Astrocyte of the spinal cord (primary cell): ENCODE measurements at regions not wholly inside any gene's neighbourhood (a gene's known extent, or its start where the extent isn't known, plus 50 kb on each side); places are given as distances from the start of the nearest gene placed in this dataset.
"Not testable (repeated sequence)": the region's sequence is repeated elsewhere in the genome, so short reads cannot be mapped to it uniquely, and the experiment has no call there.

Experiments used
- DNase-seq: peaks from one replicate; pipeline ENCODE4 v3.0.0; 2011; ENCODE audit warnings: low read depth, low spot score
- H3K4me3 ChIP-seq: 2 replicates; pipeline ENCODE4 v1.5.1; 2011; ENCODE audit warnings: low read depth, mild to moderate bottlenecking, low read length, moderate library complexity
- in situ Hi-C: cut with HindIII; loops from 2 replicates; pipeline ENCODE4 v1.10.0; 2017; ENCODE audit warnings: low sequenced_read_pairs
- TF ChIP-seq, protein P1 (sequence below): IDR thresholded peaks from 2 replicates; pipeline ENCODE4 v1.5.1; 2012; ENCODE audit warnings: low read depth, mild to moderate bottlenecking, low read length, inconsistent platforms

DNA sequence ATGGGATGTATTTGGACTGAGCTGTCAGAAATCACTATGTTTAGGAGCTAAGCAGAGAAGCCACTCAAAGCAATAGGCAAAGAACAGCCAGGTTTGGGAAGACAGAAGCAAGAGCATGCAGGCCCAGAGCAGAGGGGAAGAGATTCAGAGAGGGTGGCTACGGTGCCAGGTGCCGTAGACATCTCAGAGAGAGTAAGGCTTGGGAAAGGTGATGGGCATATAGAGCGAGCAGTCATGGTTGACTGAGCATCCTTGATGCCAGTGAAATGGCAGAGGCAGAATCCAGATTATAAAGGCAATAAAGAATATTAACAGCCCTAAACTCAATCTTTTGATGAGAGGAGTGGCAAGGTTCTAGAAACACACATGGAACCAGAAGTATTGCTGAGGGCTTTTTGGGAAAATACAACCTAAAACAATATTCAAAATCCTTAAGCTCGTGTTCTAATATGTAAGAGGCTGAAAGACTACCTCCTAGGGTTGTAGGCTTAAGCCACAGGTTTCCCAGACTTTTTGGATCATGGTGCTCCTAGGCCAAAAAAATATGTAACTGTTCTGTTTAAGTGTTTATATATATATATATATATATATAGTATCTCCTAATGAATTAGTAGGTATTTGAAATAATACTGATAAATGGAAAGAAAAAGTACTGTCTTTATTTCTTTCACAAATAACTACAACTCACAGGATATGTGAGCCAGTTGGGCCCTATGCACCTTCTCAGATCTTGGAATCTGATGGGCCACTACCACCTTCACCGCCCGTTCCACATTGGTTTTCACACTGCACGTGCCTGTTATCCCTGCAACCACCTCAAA, 113.3 kb downstream of the MYCN start:
- no peak overlapping the region for H3K4me3 ChIP-seq
- TF ChIP-seq, protein P1, sequence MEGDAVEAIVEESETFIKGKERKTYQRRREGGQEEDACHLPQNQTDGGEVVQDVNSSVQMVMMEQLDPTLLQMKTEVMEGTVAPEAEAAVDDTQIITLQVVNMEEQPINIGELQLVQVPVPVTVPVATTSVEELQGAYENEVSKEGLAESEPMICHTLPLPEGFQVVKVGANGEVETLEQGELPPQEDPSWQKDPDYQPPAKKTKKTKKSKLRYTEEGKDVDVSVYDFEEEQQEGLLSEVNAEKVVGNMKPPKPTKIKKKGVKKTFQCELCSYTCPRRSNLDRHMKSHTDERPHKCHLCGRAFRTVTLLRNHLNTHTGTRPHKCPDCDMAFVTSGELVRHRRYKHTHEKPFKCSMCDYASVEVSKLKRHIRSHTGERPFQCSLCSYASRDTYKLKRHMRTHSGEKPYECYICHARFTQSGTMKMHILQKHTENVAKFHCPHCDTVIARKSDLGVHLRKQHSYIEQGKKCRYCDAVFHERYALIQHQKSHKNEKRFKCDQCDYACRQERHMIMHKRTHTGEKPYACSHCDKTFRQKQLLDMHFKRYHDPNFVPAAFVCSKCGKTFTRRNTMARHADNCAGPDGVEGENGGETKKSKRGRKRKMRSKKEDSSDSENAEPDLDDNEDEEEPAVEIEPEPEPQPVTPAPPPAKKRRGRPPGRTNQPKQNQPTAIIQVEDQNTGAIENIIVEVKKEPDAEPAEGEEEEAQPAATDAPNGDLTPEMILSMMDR = no peak
- in situ Hi-C loops = no loop called here
- no peak for DNase-seq

DNA sequence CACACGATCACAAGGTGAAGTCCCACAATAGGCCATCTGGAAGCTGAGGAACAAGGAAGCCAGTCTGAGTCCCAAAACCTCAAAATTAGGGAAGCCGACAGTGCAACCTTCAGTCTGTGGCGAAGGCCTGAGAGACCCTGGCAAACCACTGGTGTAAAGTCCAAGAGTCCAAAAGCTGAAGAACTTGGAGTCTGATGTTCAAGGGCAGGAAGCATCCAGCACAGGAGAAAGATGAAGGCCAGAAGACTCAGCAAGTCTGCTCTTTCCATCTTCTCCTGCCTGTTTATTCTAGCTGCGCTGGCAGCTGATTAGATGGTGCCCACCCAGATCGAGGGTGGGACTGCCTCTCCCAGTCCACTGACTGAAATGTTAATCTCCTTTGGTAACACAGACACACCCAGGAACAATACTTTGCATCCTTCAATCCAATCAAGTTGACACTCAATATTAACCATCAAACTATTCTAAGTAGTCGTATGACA, 112.3 kb downstream of the MYCN start:
- DNase-seq, in situ Hi-C loops, H3K4me3 ChIP-seq: not testable (repeated sequence)

DNA sequence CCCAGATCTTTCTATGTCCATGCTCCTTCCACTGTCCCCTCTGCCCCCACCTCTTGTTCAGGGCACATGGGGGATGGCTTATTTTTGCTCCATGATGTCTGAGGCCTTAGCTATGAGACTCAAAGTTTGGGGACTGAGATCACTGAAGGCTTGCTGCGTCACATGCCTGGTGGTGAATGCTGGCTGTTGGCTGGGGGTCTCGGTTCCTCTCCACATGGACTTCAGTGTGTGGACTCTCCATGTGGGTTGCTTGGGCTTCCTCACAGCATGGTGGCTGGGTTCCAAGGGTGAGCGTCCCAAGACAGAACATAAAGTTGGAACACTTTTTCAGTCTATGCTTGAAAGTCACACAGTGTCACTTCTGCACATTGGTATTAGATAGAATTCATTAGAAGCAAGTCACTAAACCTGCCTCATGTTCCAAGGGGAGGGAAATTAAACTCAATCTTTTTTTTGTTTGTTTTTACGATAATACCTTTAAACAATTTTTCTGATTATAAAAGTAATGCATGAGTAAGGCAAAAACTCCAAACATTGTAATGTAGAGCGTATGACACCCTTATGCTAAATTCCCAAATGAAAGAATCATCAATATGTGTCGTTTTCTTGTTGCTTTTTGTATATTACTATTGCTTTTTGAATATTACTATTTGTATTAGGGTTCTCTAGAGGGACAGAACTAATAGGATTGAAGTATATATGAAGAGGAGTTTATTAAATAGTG, 111.7 kb downstream of the MYCN start:
- TF ChIP-seq, protein P1 = no peak
- H3K4me3 ChIP-seq = no peak overlapping the region
- in situ Hi-C loops = no loop called here
- DNase-seq = no peak

DNA sequence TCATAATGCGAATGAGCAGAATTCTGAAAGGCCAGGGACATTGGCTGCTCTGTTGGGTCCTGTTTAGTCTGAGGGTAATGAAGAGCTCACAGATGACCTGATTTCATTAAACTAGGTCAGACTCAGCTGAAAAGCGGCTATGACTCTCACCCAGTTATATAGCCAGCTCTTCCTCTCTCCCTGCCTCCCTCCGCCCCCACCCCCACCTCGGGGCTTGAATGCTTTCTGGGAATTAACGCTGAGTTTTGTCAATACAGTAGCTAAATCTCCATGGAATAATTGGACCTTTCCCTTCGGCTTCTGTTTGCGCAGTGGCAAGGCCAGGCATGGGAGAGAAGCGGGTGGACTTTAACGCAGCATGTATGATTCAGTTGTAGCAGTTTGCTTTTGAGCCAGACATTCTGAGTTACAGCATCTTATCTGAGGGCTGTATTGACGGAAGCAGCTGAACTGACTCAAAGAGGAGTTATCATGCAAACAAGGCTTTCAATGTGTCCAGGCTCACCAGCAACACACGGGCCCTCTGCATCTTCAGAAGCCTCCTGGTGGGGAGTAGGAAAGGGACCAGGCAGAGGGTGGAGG, 110.6 kb downstream of the MYCN start:
- H3K4me3 ChIP-seq = no peak overlapping the region
- DNase-seq = no peak
- in situ Hi-C loops = no loop called here
- TF ChIP-seq, protein P1 = no peak

DNA sequence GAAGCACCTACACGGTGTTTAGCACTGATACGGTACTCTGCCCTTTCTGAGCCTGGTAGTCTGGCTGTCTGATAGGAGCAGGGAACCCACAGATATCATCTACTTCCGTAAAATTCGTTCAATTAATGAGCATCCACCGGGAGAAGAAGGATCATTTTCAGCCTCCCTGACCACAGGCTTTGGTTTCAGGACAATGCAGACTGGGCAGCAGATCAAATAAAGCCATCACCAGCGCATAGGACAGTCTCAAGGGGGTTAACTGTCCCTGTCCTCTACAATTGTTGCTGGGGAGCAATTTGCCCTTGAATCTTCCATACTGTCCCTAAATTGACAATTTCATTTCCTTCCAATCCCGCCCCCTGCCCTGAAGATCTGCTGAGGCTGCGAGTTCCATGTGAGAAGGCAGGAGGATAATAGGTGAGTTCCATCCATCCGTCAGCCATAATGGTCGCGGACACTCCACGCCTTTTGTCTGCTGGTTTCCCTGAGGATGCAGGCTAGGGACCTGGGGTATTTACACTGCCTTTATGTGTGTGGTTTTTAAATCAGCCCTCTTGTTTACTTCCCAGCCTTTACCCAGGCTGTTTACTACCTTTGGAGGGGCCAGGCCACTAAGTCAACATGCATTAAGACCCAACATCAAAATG, 110.0 kb downstream of the MYCN start:
- H3K4me3 ChIP-seq = no peak overlapping the region
- in situ Hi-C loops = no loop called here
- no peak for DNase-seq
- TF ChIP-seq, protein P1 = no peak

DNA sequence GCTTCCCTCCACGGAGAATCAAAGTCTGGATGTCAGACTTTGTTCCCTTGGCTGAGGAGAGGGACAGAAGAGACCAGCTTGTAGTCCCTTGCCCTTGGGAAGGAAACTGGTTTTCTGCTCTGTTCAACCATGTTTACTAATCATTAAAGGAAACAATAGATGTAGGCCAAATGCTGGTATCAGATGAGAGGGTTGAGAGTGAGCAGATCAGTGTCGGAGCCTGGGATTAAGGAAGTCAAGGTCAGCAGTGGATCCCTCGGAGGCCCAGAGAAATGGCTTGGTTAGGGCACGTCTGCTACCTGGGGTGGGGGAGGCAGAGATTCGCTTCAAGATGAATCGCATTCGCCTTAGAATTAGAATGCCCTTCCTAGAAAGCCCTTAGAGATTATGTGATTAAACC, 109.1 kb downstream of the MYCN start:
- DNase-seq = no peak
- TF ChIP-seq, protein P1 = no peak
- no peak overlapping the region for H3K4me3 ChIP-seq
- in situ Hi-C loops = no loop called here
